GM10266 (cell line): ENCODE measurements at regions not wholly inside any gene's neighbourhood (a gene's known extent, or its start where the extent isn't known, plus 50 kb on each side); places are given as distances from the start of the nearest gene placed in this dataset.

ENCODE experiments used
- DNase-seq: peaks from one replicate; pipeline ENCODE4 v3.0.0; 2012; ENCODE audit errors: extremely low spot score
- TF ChIP-seq, protein P1 (sequence below): IDR thresholded peaks from 2 replicates; pipeline ENCODE4 v1.5.1; 2012; ENCODE audit warnings: mild to moderate bottlenecking, low read depth; ENCODE audit not compliant: control insufficient read depth, insufficient read depth; ENCODE audit errors: missing control alignments

GRCh38 chr6:118736440-118736839, 85.0 kb upstream of the CEP85L start:
- DNase-seq: no peak
- TF ChIP-seq, protein P1, sequence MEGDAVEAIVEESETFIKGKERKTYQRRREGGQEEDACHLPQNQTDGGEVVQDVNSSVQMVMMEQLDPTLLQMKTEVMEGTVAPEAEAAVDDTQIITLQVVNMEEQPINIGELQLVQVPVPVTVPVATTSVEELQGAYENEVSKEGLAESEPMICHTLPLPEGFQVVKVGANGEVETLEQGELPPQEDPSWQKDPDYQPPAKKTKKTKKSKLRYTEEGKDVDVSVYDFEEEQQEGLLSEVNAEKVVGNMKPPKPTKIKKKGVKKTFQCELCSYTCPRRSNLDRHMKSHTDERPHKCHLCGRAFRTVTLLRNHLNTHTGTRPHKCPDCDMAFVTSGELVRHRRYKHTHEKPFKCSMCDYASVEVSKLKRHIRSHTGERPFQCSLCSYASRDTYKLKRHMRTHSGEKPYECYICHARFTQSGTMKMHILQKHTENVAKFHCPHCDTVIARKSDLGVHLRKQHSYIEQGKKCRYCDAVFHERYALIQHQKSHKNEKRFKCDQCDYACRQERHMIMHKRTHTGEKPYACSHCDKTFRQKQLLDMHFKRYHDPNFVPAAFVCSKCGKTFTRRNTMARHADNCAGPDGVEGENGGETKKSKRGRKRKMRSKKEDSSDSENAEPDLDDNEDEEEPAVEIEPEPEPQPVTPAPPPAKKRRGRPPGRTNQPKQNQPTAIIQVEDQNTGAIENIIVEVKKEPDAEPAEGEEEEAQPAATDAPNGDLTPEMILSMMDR: no peak

GRCh38 chr6:118735320-118735719, 83.9 kb upstream of the CEP85L start:
- peak; percentile 40 for DNase-seq
- TF ChIP-seq, protein P1: peak; percentile 56

- TF ChIP-seq, protein P1: no peak
- no peak for DNase-seq
Observed at GRCh38 chr6:118725944-118726343, 74.6 kb upstream of the CEP85L start.

- peak; percentile 37 for DNase-seq
- TF ChIP-seq, protein P1: no peak
Observed at GRCh38 chr6:118724211-118724610, 72.8 kb upstream of the CEP85L start.

DNA sequence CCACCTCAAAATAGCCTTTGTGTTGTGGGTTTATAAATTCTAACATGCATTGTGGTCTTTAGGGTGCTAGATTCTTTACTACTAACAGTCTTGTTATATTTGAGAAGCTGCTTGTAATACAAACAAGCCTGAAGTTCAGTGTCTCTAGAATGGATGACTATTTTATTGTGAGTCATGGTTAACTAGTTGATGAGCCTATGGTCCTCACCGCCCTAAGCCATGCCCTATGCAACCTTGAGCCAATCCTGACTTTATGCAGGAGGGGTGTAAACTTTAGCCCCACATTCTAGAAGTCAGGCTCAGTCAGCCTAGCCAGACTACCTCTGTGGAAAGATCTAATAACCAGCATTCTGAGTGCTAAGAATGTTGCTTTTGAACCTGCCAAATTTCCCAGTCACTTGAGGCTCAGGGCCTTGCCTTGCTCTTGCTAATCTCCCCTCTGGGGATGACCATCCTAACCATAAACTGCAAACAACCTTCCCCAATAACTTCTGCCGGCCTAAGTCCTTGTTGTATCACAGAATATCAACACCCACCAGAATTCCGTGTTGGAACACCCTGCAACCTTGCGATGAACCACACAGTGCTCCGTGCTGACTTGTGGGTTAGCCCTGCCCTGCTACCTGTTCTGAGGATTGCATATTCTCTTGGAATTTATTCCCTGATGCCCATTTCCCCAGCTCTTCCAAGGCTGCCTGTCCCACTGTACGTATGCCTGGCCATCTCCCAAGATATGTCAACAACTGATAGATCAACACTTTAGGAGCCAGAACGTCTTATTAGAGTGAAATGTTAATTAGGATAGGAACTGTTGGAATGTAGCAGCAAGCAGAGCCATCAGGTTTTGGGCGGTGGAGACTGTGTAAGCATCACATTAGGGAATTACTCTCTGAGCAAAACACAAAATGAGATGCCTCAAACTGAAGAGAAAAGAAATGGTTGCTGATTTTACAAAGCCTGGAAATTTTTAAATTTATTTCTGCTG, 71.7 kb upstream of the CEP85L start:
- DNase-seq: no peak
- TF ChIP-seq, protein P1: no peak

DNA sequence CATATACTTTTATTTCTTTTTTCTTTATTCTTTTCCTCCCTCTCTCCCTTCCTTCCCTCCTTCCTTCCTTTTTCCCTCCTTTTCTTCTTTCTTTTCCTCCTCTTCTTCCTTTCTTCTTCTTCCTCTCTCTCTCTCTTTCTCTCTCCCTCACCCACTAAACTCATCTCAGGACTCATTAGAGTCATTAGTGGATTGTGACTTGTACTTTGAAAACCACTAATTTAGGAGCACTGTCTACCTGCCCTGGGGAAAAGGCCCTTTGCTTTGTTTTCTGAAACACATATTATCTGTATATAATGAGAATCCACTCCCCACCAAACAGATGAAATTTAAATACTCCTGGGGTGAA, 68.7 kb upstream of the CEP85L start:
- DNase-seq: no peak
- TF ChIP-seq, protein P1: no peak
